ENCODE measurements at regions not wholly inside any gene's neighbourhood (a gene's known extent, or its start where the extent isn't known, plus 50 kb on each side); places are given as distances from the start of the nearest gene placed in this dataset.

- no peak for TF ChIP-seq EZH2 (IDR thresholded peaks at IDR 0.05; ENCODE audit: borderline replicate concordance)
- no peak for TF ChIP-seq CTCF (IDR thresholded peaks at IDR 0.05; ENCODE audit: poor library complexity)
- no peak for TF ChIP-seq EZH2phosphoT487 (IDR thresholded peaks at IDR 0.05; ENCODE audit: low read depth, severe bottlenecking, unreplicated experiment)
Observed at GRCh38 chr2:208792766-208793165, 386.2 kb downstream of the PTH2R start.
